ENCODE measurements at regions not wholly inside any gene's neighbourhood (a gene's known extent, or its start where the extent isn't known, plus 50 kb on each side); places are given as distances from the start of the nearest gene placed in this dataset.
A peak's percentile ranks its signal among the peaks of the same experiment; 100 is the strongest.

DNA sequence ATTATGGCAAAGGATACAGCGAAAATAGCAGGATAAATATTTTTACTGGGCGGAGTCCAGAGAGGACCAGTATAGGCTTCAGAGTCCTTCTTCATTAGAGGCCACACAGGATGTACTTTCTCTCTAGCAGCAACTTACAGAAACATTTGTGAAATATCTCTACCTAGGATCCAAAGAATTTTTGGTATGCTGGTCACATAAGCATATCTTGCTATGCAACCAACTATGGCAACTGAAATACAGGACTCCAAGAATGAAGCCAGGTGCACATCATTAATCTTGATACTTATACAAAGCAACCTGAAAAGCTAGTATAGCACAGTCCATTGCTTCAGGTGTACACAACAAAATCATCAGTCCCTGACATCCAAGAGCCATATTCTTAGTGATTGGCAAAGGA lies 59.1 kb upstream of the NABP1 start:
- Histone ChIP-seq H3K36me3 (ENCODE audit: control insufficient read depth in 2 of 2, insufficient read depth in 2 of 2, low read length in 1 of 2) (no peaks in the 10 kb centered on the region), H3K4me1 (ENCODE audit: control insufficient read depth in 2 of 2, insufficient read depth in 2 of 2, low read length in 2 of 2) (peaks cover 0 to 12% of the 10 kb centered on the region in 2 donors), H3K9me3 (ENCODE audit: control insufficient read depth in 2 of 2, insufficient read depth in 1 of 2, low read length in 1 of 2) (no peaks in the 10 kb centered on the region), H3K4me3 (ENCODE audit: low read length in 2 of 2) (no peak overlapping the region), H3K27me3 (ENCODE audit: control insufficient read depth in 2 of 2, insufficient read depth in 1 of 2, low read length in 1 of 2) (no peaks in the 10 kb centered on the region), H3K27ac (ENCODE audit: low read depth in 1 of 2, low read length in 1 of 2) (no peak overlapping the region)
- no peak for DNase-seq (ENCODE audit: low read depth in 6 of 9, low spot score in 9 of 9)
- WGBS, result 95% methylated on average over 2 of the region's 2 CpGs

- Histone ChIP-seq H3K4me3 (ENCODE audit: low read length in 2 of 2) (no peak overlapping the region), H3K9me3 (ENCODE audit: control insufficient read depth in 2 of 2, insufficient read depth in 1 of 2, low read length in 1 of 2) (no peaks in the 10 kb centered on the region), H3K27me3 (ENCODE audit: control insufficient read depth in 2 of 2, insufficient read depth in 1 of 2, low read length in 1 of 2) (no peaks in the 10 kb centered on the region), H3K4me1 (ENCODE audit: control insufficient read depth in 2 of 2, insufficient read depth in 2 of 2, low read length in 2 of 2) (peaks cover 8 to 22% of the 10 kb centered on the region in 2 donors), H3K27ac (ENCODE audit: low read depth in 1 of 2, low read length in 1 of 2) (no peak overlapping the region), H3K36me3 (ENCODE audit: control insufficient read depth in 2 of 2, insufficient read depth in 2 of 2, low read length in 1 of 2) (no peaks in the 10 kb centered on the region)
- 98% methylated on average over 1 of the region's 1 CpG for WGBS
- no peak for DNase-seq (ENCODE audit: low read depth in 6 of 9, low spot score in 9 of 9)
These were observed 57.8 kb upstream of the NABP1 start for GRCh38 chr2:191620144-191620543.

DNA sequence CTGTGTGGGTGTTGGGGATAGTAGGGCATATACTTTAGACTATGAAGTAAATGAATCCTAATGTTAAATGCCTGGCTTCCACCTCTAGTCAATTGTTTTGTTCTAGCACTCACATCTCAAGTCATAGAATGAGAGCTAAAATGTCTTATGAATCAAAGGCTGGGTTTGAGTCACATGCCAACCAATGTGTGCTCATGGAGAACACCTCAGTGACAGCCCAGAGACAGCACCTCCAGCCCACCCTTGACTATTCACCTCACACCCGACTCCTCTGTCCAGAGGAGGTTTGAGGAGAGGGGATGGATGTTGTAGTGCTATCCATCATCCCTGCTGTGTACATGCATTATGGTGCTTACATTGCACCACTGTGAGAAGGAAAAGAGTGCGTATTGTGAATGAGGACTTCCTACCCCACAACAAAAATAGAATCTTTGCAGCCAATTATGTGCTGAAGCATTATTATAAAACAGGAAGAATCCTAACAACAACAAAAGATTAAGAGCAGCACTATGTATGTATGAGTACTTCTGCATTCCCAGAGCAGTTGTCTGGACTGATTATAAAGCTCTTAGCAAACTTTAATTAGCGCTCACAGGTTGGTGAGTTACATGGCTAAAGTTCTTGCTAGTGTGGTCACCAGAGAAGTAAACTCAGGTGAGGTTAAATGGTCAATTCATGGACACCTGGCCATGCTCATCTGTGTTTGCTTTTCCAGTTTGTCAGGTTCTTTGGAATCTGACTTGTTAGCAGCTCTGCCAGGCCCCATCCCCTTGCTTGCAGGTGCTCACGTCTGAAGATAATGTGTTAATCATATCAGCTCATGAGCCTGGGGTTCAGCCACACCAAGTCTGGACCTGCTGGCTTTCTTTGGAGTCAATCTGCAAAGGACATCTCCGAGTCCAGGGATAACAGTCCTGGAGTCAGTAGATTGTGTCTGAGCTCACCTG lies 55.3 kb upstream of the NABP1 start:
- Histone ChIP-seq H3K9me3 (ENCODE audit: control insufficient read depth in 2 of 2, insufficient read depth in 1 of 2, low read length in 1 of 2) (no peaks in the 10 kb centered on the region), H3K4me1 (ENCODE audit: control insufficient read depth in 2 of 2, insufficient read depth in 2 of 2, low read length in 2 of 2) (peaks cover 9 to 22% of the 10 kb centered on the region in 2 donors), H3K36me3 (ENCODE audit: control insufficient read depth in 2 of 2, insufficient read depth in 2 of 2, low read length in 1 of 2) (no peaks in the 10 kb centered on the region), H3K4me3 (ENCODE audit: low read length in 2 of 2) (no peak overlapping the region), H3K27me3 (ENCODE audit: control insufficient read depth in 2 of 2, insufficient read depth in 1 of 2, low read length in 1 of 2) (no peaks in the 10 kb centered on the region), H3K27ac (ENCODE audit: low read depth in 1 of 2, low read length in 1 of 2) (no peak overlapping the region)
- no peak for DNase-seq (ENCODE audit: low read depth in 6 of 9, low spot score in 9 of 9)
- WGBS, result 93% methylated on average over 5 of the region's 5 CpGs

DNA sequence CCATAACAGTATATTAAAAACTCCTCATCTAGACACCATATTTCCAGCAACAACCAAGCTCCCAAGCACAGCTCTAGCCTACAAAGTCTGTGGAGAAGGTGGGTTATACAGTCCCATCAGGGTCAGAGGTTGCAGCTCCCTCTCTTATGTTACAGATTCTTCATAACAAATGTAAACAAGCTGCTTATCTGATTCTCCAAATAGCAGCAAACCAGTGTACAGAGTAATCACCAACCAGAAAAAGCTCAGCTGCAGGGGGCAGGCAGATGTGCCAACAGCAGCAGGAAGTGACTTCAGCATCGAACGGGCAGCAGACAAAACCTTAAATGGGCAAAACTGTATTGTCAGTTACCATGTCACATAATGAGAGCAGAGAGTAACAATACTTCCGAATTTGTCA lies 52.9 kb upstream of the NABP1 start:
- Histone ChIP-seq H3K4me3 (ENCODE audit: low read length in 2 of 2) (no peak overlapping the region), H3K27me3 (ENCODE audit: control insufficient read depth in 2 of 2, insufficient read depth in 1 of 2, low read length in 1 of 2) (no peaks in the 10 kb centered on the region), H3K36me3 (ENCODE audit: control insufficient read depth in 2 of 2, insufficient read depth in 2 of 2, low read length in 1 of 2) (no peaks in the 10 kb centered on the region), H3K27ac (ENCODE audit: low read depth in 1 of 2, low read length in 1 of 2) (peak overlapping the region; percentile 54 to 84), H3K9me3 (ENCODE audit: control insufficient read depth in 2 of 2, insufficient read depth in 1 of 2, low read length in 1 of 2) (no peaks in the 10 kb centered on the region), H3K4me1 (ENCODE audit: control insufficient read depth in 2 of 2, insufficient read depth in 2 of 2, low read length in 2 of 2) (peaks cover 9 to 16% of the 10 kb centered on the region in 2 donors)
- 48% methylated on average over 3 of the region's 3 CpGs for WGBS
- peak; percentile 34 to 86 (median 68) for DNase-seq (ENCODE audit: low read depth in 6 of 9, low spot score in 9 of 9)

DNA sequence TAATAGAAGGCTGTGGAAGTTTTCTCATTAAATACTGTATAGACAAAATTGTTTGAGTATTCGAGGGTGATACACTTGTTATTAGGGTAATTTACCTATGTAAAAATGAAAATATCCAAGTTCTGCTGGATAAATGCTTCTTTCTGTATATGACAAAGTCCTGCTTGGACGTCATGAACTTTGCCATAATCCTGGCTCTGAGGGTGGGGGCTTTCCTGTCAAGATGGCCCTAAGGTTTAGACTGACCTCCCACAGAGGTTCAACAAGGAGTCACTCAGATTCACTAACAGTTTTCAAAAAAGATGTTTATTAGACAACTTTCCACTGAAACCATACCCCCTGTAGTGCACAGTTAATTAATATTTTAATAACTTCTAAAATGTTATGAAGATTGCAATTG lies 52.5 kb upstream of the NABP1 start:
- Histone ChIP-seq H3K27me3 (ENCODE audit: control insufficient read depth in 2 of 2, insufficient read depth in 1 of 2, low read length in 1 of 2) (no peaks in the 10 kb centered on the region), H3K4me3 (ENCODE audit: low read length in 2 of 2) (no peak overlapping the region), H3K9me3 (ENCODE audit: control insufficient read depth in 2 of 2, insufficient read depth in 1 of 2, low read length in 1 of 2) (no peaks in the 10 kb centered on the region), H3K4me1 (ENCODE audit: control insufficient read depth in 2 of 2, insufficient read depth in 2 of 2, low read length in 2 of 2) (peaks cover 9 to 16% of the 10 kb centered on the region in 2 donors), H3K36me3 (ENCODE audit: control insufficient read depth in 2 of 2, insufficient read depth in 2 of 2, low read length in 1 of 2) (no peaks in the 10 kb centered on the region), H3K27ac (ENCODE audit: low read depth in 1 of 2, low read length in 1 of 2) (peak overlapping the region in 1 of 2 donors; percentile 46)
- WGBS, result 74% methylated on average over 2 of the region's 2 CpGs
- no peak for DNase-seq (ENCODE audit: low read depth in 6 of 9, low spot score in 9 of 9)

- Histone ChIP-seq H3K4me1 (ENCODE audit: control insufficient read depth in 2 of 2, insufficient read depth in 2 of 2, low read length in 2 of 2) (peaks cover 9 to 16% of the 10 kb centered on the region in 2 donors), H3K36me3 (ENCODE audit: control insufficient read depth in 2 of 2, insufficient read depth in 2 of 2, low read length in 1 of 2) (no peaks in the 10 kb centered on the region), H3K27me3 (ENCODE audit: control insufficient read depth in 2 of 2, insufficient read depth in 1 of 2, low read length in 1 of 2) (no peaks in the 10 kb centered on the region)
These were observed 51.3 kb upstream of the NABP1 start for GRCh38 chr2:191626497-191627151.

DNA sequence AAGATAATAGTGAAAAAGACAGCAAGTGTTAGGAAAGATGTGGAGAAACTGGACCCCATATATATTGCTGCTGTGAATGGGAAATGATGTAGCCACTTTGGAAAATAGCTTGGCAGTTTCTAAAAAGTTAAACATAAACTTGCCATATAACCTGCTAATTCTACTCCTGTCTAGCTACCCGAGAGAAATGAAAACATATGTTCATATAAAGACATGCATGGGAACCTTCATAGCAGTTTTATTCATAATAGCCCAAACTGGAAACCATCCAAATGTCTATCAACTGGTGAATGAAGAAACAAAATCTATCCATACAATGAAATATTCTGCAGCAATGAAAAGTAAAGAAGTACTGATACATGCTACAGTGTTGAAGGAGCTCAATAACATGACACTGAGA lies 50.4 kb upstream of the NABP1 start:
- no peak for DNase-seq (ENCODE audit: low read depth in 6 of 9, low spot score in 9 of 9)
- 93% methylated on average over 1 of the region's 1 CpG for WGBS
- H3K36me3 ChIP-seq (ENCODE audit: control insufficient read depth in 2 of 2, insufficient read depth in 2 of 2, low read length in 1 of 2), result no peaks in the 10 kb centered on the region
- H3K4me1 ChIP-seq (ENCODE audit: control insufficient read depth in 2 of 2, insufficient read depth in 2 of 2, low read length in 2 of 2), result peaks cover 9 to 14% of the 10 kb centered on the region in 2 donors
- H3K4me3 ChIP-seq (ENCODE audit: low read length in 2 of 2), result no peak overlapping the region
- no peaks in the 10 kb centered on the region for H3K9me3 ChIP-seq (ENCODE audit: control insufficient read depth in 2 of 2, insufficient read depth in 1 of 2, low read length in 1 of 2)
- H3K27ac ChIP-seq (ENCODE audit: low read depth in 1 of 2, low read length in 1 of 2), result no peak overlapping the region
- H3K27me3 ChIP-seq (ENCODE audit: control insufficient read depth in 2 of 2, insufficient read depth in 1 of 2, low read length in 1 of 2), result no peaks in the 10 kb centered on the region

More at GRCh38 chr2:191626497-191627151, 51.3 kb upstream of the NABP1 start:
- Histone ChIP-seq H3K4me3 (ENCODE audit: low read length in 2 of 2) (no peak overlapping the region), H3K9me3 (ENCODE audit: control insufficient read depth in 2 of 2, insufficient read depth in 1 of 2, low read length in 1 of 2) (no peaks in the 10 kb centered on the region), H3K27ac (ENCODE audit: low read depth in 1 of 2, low read length in 1 of 2) (no peak overlapping the region)
- no peak for DNase-seq (ENCODE audit: low read depth in 6 of 9, low spot score in 9 of 9)
